ENCODE measurements at regions not wholly inside any gene's neighbourhood (a gene's known extent, or its start where the extent isn't known, plus 50 kb on each side); places are given as distances from the start of the nearest gene placed in this dataset.

DNA sequence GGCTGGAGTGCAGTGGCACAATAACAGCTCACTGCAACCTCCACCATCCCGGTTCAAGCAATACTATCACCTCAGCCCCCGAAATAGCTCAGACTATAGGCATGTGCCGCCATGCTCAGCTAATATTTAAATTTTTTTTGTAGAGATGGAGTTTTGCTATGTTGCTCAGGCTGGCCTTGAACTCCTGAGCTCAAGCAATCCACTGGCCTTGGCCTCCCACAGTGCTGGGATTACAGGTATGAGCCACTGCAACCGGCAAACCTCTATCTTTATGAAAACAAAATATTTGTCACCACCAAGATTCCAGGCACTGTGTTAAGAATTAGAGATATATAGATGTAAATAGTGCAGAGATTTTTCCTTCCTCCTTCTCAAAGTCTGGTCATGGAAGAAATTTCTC is 232.5 kb downstream of the ANKRD50 start:
- Mint-ChIP-seq H3K9me3 (no peaks in the 10 kb centered on the region; the same call in 1 of the 2 replicates), H3K4me1 (ENCODE audit: low read depth) (peaks cover 13% of the 10 kb centered on the region; the same call in 1 of the 2 replicates), H3K27me3 (ENCODE audit: insufficient read depth) (peaks cover 1% of the 10 kb centered on the region; the same call in 1 of the 2 replicates), H3K4me3 (no peak overlapping the region), H3K27ac (no peak overlapping the region), H3K36me3 (ENCODE audit: low read depth) (no peaks in the 10 kb centered on the region)
- DNase-seq, result no peak
- TF ChIP-seq, protein P1, sequence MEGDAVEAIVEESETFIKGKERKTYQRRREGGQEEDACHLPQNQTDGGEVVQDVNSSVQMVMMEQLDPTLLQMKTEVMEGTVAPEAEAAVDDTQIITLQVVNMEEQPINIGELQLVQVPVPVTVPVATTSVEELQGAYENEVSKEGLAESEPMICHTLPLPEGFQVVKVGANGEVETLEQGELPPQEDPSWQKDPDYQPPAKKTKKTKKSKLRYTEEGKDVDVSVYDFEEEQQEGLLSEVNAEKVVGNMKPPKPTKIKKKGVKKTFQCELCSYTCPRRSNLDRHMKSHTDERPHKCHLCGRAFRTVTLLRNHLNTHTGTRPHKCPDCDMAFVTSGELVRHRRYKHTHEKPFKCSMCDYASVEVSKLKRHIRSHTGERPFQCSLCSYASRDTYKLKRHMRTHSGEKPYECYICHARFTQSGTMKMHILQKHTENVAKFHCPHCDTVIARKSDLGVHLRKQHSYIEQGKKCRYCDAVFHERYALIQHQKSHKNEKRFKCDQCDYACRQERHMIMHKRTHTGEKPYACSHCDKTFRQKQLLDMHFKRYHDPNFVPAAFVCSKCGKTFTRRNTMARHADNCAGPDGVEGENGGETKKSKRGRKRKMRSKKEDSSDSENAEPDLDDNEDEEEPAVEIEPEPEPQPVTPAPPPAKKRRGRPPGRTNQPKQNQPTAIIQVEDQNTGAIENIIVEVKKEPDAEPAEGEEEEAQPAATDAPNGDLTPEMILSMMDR (IDR thresholded peaks at IDR 0.05), result no peak

DNA sequence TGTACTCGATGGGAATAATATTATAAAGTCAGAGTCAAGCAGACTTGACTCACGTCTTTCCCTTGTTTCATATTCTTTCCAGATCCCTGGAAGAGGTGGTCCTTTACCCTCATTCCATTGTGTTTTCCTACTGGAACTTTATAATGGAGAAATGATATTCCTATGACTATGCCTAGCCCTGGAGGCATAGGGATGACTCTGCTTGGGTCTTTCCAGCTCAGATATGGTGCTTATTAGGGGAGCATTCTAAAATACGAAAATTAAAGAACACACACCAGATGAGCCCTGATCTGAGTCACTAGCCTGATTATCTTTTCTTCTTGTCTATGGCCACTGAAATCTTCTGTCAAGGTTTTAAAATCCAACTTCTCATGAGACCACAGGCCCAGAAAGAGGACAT is 231.4 kb downstream of the ANKRD50 start:
- TF ChIP-seq, protein P1 (IDR thresholded peaks at IDR 0.05), result no peak
- Mint-ChIP-seq H3K27ac (no peak overlapping the region), H3K4me3 (no peak overlapping the region), H3K27me3 (ENCODE audit: insufficient read depth) (no peaks in the 10 kb centered on the region), H3K4me1 (ENCODE audit: low read depth) (peaks cover 13% of the 10 kb centered on the region; the same call in 1 of the 2 replicates), H3K36me3 (ENCODE audit: low read depth) (no peaks in the 10 kb centered on the region), H3K9me3 (no peaks in the 10 kb centered on the region; the same call in 1 of the 2 replicates)
- no peak for DNase-seq

DNA sequence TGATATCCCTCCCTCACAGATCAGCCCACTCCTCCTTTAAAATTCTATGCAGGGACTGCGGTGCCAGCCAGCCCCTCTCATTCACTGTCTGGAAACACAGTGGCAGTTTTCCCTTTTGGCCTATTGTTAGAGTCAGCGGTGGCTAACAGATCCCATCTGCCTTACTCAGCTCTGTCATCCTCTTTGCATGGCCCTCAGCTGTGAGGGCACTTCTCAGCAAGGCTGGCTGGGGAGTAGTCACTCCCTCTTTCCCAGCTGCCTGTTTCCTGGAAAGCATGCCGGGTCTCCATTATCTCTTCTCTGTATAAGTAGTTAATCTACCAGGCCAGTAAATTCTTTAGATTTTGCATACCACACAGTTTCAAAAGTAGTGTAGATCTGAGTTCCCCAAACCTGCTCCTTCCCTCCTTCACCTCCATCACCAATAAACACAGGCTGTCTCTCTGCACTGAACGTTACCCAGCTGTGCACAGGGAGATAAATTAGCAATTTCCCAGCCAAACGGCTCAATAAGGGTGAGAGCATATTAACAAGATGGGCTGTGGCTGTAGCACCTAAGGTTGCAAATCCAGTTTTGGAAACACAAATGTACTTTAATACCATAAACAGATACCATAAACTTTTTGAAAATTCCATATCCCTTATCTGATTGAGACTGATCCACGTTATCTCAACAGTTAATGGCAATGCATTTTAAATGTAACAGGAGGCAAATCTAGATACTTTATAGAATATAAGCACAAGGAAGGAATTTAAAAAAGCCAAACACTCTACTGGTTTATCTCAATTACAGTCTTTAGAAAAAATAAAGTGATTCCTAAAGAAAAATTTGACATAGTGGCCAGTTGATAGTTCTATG is 229.3 kb downstream of the ANKRD50 start:
- H3K27me3 Mint-ChIP-seq (ENCODE audit: insufficient read depth), result no peaks in the 10 kb centered on the region
- H3K36me3 Mint-ChIP-seq (ENCODE audit: low read depth), result no peaks in the 10 kb centered on the region
- no peak overlapping the region for H3K4me3 Mint-ChIP-seq
- H3K27ac Mint-ChIP-seq, result no peak overlapping the region
- peaks cover 13% of the 10 kb centered on the region; the same call in 1 of the 2 replicates for H3K4me1 Mint-ChIP-seq (ENCODE audit: low read depth)
- TF ChIP-seq, protein P1 (IDR thresholded peaks at IDR 0.05), result no peak
- DNase-seq, result no peak
- H3K9me3 Mint-ChIP-seq, result no peaks in the 10 kb centered on the region

DNA sequence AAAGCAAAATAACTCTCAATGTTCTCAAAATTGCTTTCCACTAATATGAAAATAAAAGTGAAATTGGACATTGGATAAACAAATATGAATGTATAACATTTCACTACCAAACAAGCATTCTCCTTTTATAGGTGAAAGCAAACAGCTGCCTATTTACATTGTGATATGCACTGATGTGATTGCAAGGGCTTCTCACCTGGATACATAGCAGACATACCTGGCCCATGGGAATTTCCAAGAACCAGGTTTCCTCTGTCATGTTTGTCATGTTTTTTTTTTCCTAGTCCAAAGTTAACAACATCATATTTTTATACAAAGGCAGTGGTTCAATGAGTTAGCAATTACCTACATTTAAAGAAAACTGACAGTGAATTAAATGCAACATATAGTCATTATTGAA is 228.5 kb downstream of the ANKRD50 start:
- H3K36me3 Mint-ChIP-seq (ENCODE audit: low read depth), result no peaks in the 10 kb centered on the region
- no peak overlapping the region for H3K4me3 Mint-ChIP-seq
- H3K27ac Mint-ChIP-seq, result no peak overlapping the region
- TF ChIP-seq, protein P1 (IDR thresholded peaks at IDR 0.05), result no peak
- H3K4me1 Mint-ChIP-seq (ENCODE audit: low read depth), result peaks cover 13% of the 10 kb centered on the region; the same call in 1 of the 2 replicates
- no peak for DNase-seq
- H3K27me3 Mint-ChIP-seq (ENCODE audit: insufficient read depth), result no peaks in the 10 kb centered on the region
- no peaks in the 10 kb centered on the region for H3K9me3 Mint-ChIP-seq

DNA sequence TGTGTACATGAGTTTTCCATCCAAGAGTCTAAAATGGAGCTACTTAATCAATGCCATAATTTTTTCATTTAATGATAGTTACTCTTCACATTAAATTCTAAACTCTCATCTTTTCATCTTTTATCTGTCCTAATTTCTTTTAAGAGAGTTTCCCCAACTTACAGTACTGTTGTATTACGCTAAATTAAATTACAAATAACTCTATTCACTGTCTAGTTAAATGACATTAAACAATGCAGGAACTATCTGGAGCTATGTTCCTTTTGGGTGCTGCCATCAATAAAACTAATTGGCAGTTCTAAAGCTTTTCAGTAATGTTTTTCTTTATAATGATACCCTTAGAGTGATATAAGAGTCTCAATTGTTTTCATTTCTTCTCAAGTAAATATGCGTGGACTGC is 227.6 kb downstream of the ANKRD50 start:
- H3K4me3 Mint-ChIP-seq, result no peak overlapping the region
- peaks cover 13% of the 10 kb centered on the region; the same call in 1 of the 2 replicates for H3K4me1 Mint-ChIP-seq (ENCODE audit: low read depth)

More for the DNA sequence above, 227.6 kb downstream of the ANKRD50 start:
- Mint-ChIP-seq H3K9me3 (no peaks in the 10 kb centered on the region), H3K36me3 (ENCODE audit: low read depth) (no peaks in the 10 kb centered on the region), H3K27me3 (ENCODE audit: insufficient read depth) (no peaks in the 10 kb centered on the region), H3K27ac (no peak overlapping the region)
- no peak for DNase-seq
- TF ChIP-seq, protein P1 (IDR thresholded peaks at IDR 0.05), result no peak
